NCI-H510A (cell line): ENCODE measurements at regions not wholly inside any gene's neighbourhood (a gene's known extent, or its start where the extent isn't known, plus 50 kb on each side); places are given as distances from the start of the nearest gene placed in this dataset.

Experiments
- DNase-seq: peaks from one replicate; lab custom pipeline; 2025; lab: John Stamatoyannopoulos, UW

- DNase-seq, result no peak
These were observed 707.8 kb upstream of the LMCD1 start for GRCh38 chr3:7793786-7794185.

DNA sequence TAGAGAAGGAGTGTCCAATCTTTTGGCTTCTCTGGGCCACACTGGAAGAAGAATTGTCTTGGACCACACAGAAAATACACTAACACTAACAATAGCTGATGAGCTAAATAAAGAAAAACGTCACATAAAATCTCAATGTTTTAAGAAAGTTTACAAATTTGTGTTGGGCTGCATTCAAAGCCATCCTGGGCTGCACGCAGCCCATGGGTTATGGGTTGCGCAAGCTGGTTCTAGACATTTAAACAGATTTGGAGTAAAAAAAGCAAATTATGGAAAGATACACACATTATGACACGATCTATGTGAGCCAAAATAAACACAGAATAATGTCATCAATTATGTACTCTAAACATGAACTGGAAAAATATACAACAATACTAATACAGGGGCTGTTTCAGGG is 703.3 kb upstream of the LMCD1 start:
- DNase-seq, result no peak

- no peak for DNase-seq
These were observed 701.4 kb upstream of the LMCD1 start for GRCh38 chr3:7800006-7800780.

GRCh38 chr3:7812490-7812889 is 689.1 kb upstream of the LMCD1 start:
- DNase-seq, result no peak

- DNase-seq, result no peak
These were observed 688.3 kb upstream of the LMCD1 start for GRCh38 chr3:7813365-7813764.

DNA sequence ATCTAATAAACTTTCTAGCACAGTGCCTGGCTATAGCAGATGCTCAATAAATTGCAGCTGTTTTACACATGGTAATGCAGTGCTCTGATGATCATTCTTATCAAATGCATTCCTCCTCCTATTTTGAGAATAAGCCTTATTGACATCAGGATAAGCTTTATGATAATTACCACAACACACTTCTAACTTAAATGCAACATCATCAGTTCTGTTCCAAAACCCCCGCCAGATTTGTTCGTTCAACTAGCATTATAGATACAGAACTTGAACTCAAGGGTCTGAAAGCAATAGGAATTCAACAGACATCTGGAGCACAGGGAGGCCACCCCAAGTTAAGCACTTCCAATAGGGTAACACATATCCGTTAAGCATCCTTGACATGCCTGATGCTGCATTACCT is 684.4 kb upstream of the LMCD1 start:
- no peak for DNase-seq

GRCh38 chr3:7820969-7821368 is 680.7 kb upstream of the LMCD1 start:
- no peak for DNase-seq

GRCh38 chr3:7821858-7822257 is 679.8 kb upstream of the LMCD1 start:
- no peak for DNase-seq

DNA sequence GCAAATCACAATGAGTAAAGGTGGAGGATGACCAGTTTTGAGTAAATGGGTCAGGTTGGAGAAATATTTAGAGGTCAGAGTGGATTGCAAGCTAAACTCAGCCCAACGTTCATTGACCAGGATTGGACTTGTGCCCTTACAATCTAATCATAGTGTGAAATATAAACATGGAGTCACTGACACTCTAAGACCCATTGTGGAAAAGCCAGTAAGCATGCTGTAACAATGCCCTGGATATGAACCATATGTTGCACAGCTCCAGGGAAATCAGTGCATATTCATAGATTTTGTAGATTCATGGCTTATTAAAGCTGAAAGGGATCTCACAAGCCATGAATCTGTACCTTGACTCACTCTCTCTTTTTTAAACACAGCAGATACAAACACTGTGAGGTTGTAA is 660.2 kb upstream of the LMCD1 start:
- DNase-seq, result no peak

GRCh38 chr3:7843441-7843840 is 658.2 kb upstream of the LMCD1 start:
- no peak for DNase-seq

GRCh38 chr3:7847021-7847420 is 654.6 kb upstream of the LMCD1 start:
- no peak for DNase-seq

DNA sequence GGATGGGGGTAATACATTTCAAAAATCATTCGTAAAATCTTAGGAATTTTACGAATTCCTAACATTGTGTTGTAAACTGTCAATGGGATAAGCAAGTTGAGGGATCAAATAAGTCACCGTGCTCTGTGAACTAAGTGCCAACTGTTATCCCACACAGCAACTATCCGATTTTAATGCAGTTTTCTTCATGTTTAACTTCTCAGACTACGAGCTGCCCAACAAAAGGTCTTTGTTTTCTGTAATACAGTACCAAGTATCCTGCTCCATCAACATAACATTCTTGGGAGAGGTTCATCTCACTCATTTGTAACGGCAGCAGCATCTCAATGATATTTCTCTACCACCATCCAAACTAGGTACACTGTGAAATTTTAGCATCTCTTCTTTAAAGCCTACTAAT is 654.1 kb upstream of the LMCD1 start:
- DNase-seq, result no peak

GRCh38 chr3:7854266-7854665 is 647.4 kb upstream of the LMCD1 start:
- no peak for DNase-seq

- no peak for DNase-seq
These were observed 646.9 kb upstream of the LMCD1 start for GRCh38 chr3:7854721-7855120.

DNA sequence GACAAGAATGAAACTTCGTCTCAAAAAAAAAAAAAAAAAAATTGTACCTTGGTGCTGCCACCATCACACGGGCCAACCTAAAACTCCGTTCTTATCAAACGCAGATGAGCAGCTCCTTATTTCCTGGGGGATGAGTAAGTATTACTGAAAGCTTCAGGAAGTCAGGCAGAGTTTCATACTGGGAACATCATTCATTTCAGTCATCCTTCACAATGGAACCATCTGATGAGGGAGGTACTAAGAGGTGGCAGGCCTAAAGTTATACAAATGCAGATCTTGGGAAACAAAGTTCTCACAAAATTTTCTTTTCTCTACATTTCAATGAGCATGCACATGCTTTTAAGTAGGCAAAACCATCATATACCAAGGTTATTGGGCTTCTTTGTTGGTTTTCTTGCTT is 636.0 kb upstream of the LMCD1 start:
- no peak for DNase-seq

DNA sequence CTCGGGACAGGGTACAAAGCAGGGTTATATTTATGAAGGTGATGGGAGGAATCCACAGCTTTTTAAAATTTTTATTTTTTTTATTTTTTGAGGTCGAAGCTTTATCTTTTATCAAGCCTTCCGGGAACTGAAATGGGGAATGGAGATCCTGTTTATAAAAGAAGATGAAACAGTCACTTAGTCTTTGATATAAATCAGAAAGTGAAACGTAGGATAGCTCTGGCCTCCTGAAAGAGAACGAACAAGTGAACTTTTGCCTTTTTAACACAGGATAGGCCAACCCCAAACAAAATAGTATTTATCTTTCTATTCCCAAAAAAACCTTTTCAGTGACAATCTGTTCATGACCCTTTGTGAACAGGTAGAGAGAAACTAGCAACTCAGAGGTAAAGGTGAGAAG is 634.0 kb upstream of the LMCD1 start:
- no peak for DNase-seq

DNA sequence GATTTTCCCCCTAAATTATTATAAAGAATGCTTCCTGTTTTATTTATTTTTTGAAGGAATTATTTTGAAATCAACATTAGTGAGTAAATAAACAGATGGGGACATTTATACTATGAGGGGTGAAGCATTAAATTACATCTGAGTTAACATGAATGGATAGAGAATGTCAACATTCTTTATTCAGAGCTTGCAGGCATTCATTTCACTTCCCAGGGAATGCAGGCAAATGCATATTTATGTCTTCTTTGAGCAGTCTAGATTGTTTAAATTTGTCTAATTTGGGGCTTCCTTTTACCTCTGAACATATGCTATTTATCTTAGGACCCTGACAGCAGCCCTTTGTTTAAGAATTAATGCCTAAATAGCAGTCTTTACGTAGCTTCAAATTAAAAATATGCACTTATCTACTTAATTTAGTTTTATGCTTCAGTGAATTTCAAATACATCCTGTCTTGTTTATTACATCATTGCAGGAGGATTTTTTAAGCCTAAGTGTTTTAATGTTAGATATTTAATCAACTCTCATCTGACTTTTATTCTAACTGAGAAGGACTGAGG is 630.5 kb upstream of the LMCD1 start:
- no peak for DNase-seq

- DNase-seq, result no peak
These were observed 627.5 kb upstream of the LMCD1 start for GRCh38 chr3:7874116-7874515.

GRCh38 chr3:7875925-7876324 is 625.7 kb upstream of the LMCD1 start:
- no peak for DNase-seq

- DNase-seq, result no peak
These were observed 624.8 kb upstream of the LMCD1 start for GRCh38 chr3:7876741-7877297.

GRCh38 chr3:7877312-7877711 is 624.3 kb upstream of the LMCD1 start:
- no peak for DNase-seq

DNA sequence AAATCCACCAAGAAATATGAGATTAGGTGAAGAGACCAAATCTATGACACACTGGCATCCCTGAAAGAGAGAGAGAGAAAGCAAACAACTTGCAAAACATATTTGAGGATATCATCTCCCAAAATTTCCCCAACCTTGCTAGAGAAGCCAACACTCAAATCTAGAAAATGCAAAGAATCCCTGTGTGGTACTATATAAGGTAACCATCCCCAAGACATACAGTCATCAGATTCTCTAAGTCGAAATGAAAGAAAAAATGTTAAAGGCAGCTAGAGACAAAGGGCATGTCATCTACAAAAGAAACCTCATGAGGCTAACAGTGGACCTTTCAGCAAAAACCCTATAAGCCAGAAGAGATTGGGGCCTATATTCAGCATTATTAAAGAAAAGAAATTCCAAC is 622.1 kb upstream of the LMCD1 start:
- DNase-seq, result no peak

- DNase-seq, result no peak
These were observed 619.7 kb upstream of the LMCD1 start for GRCh38 chr3:7881946-7882345.

GRCh38 chr3:7897655-7898054 is 604.0 kb upstream of the LMCD1 start:
- DNase-seq, result no peak
